Suppressor macrophage treated with lipopolysaccharide for 1 hour (primary cell): ENCODE measurements at regions not wholly inside any gene's neighbourhood (a gene's known extent, or its start where the extent isn't known, plus 50 kb on each side); places are given as distances from the start of the nearest gene placed in this dataset.

ENCODE experiments used
- DNase-seq, 3 donors: peaks; one replicate each; pipeline ENCODE4 v3.0.0-alpha.2; 2020 to 2022

DNA sequence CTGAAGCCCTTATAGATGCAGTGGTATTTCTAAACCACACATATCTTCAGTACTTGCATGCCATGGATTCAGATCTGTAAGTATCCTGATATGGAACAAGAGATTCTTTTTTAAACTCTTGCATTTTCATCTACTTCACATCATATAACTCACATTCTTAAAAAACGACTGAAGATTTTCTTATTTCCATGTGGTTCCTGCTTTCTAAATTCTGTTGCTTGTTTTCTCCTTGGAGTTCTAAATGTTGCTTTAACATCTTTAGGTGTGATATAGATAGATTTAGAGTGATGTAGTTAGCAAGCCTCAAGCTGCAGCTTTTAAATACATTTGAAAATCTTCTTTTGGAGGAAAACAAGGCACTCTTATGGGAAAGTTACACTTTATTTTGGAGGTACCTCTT, 455.4 kb downstream of the FOXG1 start:
- DNase-seq = no peak

- no peak for DNase-seq
Measured at GRCh38 chr14:29222671-29223268, 456.2 kb downstream of the FOXG1 start.

- DNase-seq = no peak
Measured at GRCh38 chr14:29223947-29224346, 457.4 kb downstream of the FOXG1 start.

DNA sequence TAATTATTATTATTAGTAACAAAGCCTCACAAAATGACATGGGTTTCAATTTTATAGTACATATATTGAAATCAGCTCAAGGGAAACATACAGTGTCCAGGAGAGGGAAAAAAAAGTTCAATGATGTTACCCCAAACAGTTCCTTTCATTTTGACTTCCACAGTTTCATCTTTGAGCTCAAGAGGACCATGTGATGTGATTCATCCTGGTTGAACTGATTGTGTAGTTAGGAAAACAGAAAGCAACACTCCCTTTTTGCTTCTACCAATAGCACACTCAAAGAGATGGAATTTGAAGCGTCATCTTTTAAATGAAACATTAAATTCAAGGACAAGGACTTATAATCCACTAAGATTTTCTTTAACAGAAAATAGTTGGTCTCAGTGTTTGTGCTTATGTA, 461.0 kb downstream of the FOXG1 start:
- DNase-seq = no peak

- no peak for DNase-seq
Measured at GRCh38 chr14:29232153-29232552, 465.6 kb downstream of the FOXG1 start.

- no peak for DNase-seq
Measured at GRCh38 chr14:29232711-29233110, 466.1 kb downstream of the FOXG1 start.

- DNase-seq = no peak
Measured at GRCh38 chr14:29233188-29233587, 466.6 kb downstream of the FOXG1 start.

GRCh38 chr14:29235991-29236390, 469.4 kb downstream of the FOXG1 start:
- DNase-seq = no peak

DNA sequence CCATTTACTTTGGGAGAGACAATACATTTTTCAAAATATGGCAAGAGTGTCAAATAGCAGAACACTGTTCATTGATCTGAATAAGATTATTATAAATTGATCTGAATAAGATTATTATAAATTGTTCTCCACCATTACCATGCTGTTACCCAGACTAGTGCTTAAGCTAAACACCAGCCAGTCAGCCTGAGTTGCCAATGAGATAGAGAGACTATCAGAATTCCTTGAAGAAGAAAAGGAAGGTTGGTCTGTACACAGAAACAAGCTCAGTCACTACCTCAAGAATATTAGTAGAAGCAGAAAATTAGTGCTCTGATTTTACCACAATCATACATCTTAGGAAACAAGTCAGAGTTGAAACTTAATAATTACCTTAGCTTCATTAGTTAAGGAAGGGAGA, 469.8 kb downstream of the FOXG1 start:
- no peak for DNase-seq

DNA sequence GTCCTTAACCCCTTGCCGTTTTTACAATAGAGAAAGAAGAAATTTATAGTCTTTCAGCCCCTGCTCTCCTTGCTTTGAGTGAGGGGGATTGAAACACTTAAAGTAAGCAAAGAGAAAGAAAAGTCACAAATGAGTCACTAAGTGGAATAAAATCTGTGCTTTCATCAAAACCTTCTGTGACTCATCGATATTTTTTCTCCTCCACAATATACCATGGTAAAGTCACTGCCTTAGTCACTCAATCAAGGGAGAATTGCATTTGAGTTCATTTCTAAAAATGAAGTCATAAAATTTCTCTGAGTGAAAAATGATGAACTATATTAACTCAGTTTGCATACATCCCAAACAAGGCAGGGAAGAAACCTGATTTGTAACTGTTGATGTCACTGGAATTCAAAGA, 470.3 kb downstream of the FOXG1 start:
- peak in 1 of 3 donors; percentile 29 for DNase-seq

DNA sequence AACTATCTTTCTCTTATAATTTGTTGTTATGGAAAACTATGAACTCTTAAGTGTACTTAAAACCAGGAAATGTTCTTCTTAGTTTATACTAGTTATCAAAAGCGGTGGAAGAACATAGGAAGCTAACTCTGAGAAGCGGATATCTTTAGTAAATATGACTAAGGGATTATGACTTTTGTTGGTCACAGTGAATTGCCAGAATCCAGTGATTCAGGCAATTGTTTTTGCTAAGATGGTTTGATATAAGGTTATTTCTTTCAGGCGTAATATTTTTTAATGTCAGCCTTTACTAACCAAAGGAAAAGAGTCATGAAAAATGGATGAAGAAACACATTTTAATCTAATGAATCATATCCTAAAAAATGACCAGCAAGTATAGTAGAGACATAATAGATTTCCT, 473.5 kb downstream of the FOXG1 start:
- no peak for DNase-seq

- DNase-seq = no peak
Measured at GRCh38 chr14:29242755-29243754, 476.5 kb downstream of the FOXG1 start.

GRCh38 chr14:29255692-29256091, 489.1 kb downstream of the FOXG1 start:
- no peak for DNase-seq

DNA sequence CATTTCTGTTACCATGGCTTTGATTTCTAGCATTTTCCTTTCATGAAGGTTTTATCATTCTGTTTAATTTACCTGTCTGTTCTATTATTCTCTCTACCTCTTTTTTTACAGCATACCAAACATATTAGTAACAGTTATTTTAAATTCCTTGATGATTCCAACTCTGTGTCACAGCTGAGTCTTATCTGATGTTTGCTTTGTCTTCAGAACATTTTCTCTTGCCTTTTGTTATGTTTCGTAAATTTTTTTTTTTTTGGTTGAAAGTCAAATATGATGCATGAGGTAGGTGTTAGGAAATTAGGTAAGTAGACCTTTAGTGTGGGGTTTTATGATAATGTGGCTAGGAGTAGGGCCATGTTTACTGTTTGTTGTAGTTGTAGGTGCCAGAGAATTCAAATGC, 496.4 kb downstream of the FOXG1 start:
- DNase-seq = no peak

- no peak for DNase-seq
Measured at GRCh38 chr14:29264865-29265264, 498.3 kb downstream of the FOXG1 start.

GRCh38 chr14:29265852-29266251, 499.3 kb downstream of the FOXG1 start:
- no peak for DNase-seq

GRCh38 chr14:29271669-29272068, 505.1 kb downstream of the FOXG1 start:
- DNase-seq = no peak

- DNase-seq = no peak
Measured at GRCh38 chr14:29273513-29273912, 506.9 kb downstream of the FOXG1 start.

GRCh38 chr14:29274890-29275596, 508.5 kb downstream of the FOXG1 start:
- no peak for DNase-seq

DNA sequence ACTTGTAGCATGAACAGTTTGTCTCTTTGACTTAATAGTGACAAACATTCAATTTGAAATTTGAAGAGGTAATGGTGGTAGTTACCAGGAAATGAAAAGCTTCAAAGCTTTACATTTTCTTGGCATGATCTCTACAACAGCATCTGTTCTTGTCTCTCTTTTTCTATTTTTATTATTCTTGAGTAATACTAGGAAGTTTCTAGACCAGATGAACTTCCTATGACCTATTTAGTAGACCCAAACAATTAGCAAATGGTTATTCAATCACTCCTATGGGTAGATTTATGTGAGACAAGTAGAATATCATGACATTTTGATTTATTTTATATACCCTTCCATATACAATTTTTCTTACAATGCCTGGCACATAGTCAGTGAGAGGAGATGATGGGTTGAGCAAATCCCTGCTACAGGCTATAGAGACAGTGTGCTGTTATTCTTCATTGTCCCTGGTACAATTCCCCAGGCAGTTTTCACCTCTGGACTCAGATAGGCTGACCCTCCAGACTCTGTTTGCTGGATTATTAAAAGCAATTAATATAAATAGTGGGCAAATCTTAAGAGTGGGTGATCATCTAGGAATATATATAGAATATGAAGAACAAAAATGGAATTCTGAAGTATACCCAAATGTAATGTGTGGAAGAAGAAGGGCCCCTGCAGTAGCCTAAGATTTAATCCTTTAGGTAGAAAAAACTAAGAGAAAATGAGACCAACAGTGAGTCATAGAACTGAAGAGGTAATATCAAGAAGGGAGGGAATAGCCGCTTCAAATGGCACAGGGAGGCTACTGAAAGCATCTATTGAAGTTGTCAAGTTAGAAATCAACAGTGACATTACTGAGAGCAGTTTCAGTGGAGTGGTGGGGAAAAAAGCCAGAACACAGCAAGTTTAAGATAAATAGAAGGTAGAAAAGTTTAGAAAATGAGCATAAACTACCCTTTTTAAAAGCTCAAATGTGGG, 512.0 kb downstream of the FOXG1 start:
- no peak for DNase-seq

DNA sequence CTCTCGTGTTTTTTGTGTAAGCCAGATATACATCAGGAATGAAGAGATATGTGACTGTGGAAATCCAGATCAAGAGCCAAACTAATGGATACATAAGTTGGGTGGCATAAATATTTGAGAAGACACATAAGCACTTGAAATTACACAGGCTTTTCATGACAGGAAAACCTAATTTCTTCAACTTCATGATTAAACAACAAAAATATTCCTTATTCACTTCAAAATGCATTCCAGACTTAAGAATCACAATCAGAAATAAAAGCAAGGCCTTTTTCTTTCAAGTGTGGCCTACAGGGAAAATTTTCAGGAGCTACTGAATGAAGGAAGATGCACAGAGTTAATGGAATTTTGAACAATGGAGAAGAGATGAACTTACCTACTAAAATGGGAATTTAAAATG, 515.6 kb downstream of the FOXG1 start:
- DNase-seq = no peak

DNA sequence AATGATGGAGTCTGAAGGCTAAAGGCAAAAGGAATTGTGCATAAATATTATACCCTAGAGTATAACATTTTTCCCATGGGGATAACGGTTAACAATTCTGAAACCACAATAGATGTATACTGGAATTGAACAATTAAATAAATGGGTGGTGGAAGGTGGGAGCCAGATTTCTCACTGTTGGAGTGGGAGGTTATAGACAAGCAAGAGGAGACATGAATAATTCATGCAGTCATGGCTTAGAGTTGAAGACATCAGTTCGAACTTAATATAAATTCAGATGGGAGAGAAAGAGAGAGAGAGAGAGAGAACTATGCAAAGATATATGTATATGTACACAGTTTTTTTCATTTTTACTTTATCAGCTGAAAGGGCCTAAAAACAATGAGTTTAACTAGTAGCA, 523.9 kb downstream of the FOXG1 start:
- no peak for DNase-seq
